Keratinocyte (primary cell): ENCODE measurements at regions not wholly inside any gene's neighbourhood (a gene's known extent, or its start where the extent isn't known, plus 50 kb on each side); places are given as distances from the start of the nearest gene placed in this dataset.

ENCODE experiments used
- DNase-seq: peaks from one replicate; pipeline ENCODE4 v3.0.0-alpha.2; 2011; ENCODE audit warnings: low read depth, missing footprints, low spot score
- FAIRE-seq: peaks from 2 replicates; lab custom pipeline; 2011; peaks lifted over from hg19 to GRCh38; lab: Jason Lieb, UNC
- H2AFZ ChIP-seq: 2 replicates; pipeline ENCODE4 v1.6.0; 2012; ENCODE audit warnings: low read length, control low read depth, inconsistent platforms; ENCODE audit not compliant: control insufficient read depth
- H3K27ac ChIP-seq: 2 replicates; pipeline ENCODE4 v1.5.1; 2011; ENCODE audit warnings: low read length; ENCODE audit not compliant: control insufficient read depth, insufficient read depth
- H3K27me3 ChIP-seq: 3 replicates; pipeline ENCODE4 v1.6.0; 2011; ENCODE audit warnings: low read length; ENCODE audit not compliant: control insufficient read depth, insufficient read depth; ENCODE audit errors: extremely low read depth
- H3K36me3 ChIP-seq, 2 experiments: 2 replicates in 1 of 2; 3 replicates in 1 of 2; pipeline ENCODE4 v1.5.1; 2011; ENCODE audit warnings: low read length in 2 of 2, mild to moderate bottlenecking in 1 of 2; ENCODE audit not compliant: control insufficient read depth in 2 of 2, insufficient read depth in 2 of 2; ENCODE audit errors: extremely low read depth in 1 of 2
- H3K4me1 ChIP-seq: 3 replicates; pipeline ENCODE4 v1.5.1; 2011; ENCODE audit warnings: low read length; ENCODE audit not compliant: control insufficient read depth, insufficient read depth; ENCODE audit errors: extremely low read depth
- H3K4me2 ChIP-seq: 3 replicates; pipeline ENCODE4 v1.6.0; 2011; ENCODE audit warnings: low read depth, low read length; ENCODE audit not compliant: control insufficient read depth, insufficient read depth; ENCODE audit errors: extremely low read depth
- H3K4me3 ChIP-seq, 3 experiments: fragments of 200-600 bp in 1 of 3; sonication (generic) in 1 of 3; 2 replicates in 2 of 3; 3 replicates in 1 of 3; pipeline ENCODE4 v1.5.1; 2011 to 2016; ENCODE audit warnings: low read length in 3 of 3, mild to moderate bottlenecking in 3 of 3, control low read depth in 2 of 3, inconsistent platforms in 1 of 3, low read depth in 1 of 3, mixed read lengths in 1 of 3, mixed run types in 1 of 3, moderate library complexity in 1 of 3; ENCODE audit not compliant: control insufficient read depth in 2 of 3, insufficient read depth in 2 of 3; ENCODE audit errors: extremely low read depth in 1 of 3
- H3K79me2 ChIP-seq: 2 replicates; pipeline ENCODE4 v1.6.0; 2012; ENCODE audit warnings: low read length; ENCODE audit not compliant: control insufficient read depth, insufficient read depth
- H3K9ac ChIP-seq: 3 replicates; pipeline ENCODE4 v1.6.0; 2011; ENCODE audit warnings: low read length; ENCODE audit not compliant: control insufficient read depth, insufficient read depth; ENCODE audit errors: extremely low read depth
- H3K9me1 ChIP-seq: 3 replicates; pipeline ENCODE4 v1.6.0; 2011; ENCODE audit warnings: low read length; ENCODE audit not compliant: control insufficient read depth, insufficient read depth; ENCODE audit errors: extremely low read depth
- H3K9me3 ChIP-seq: 2 replicates; pipeline ENCODE4 v1.5.1; 2012; ENCODE audit warnings: low read depth, low read length; ENCODE audit not compliant: control insufficient read depth
- H4K20me1 ChIP-seq: 3 replicates; pipeline ENCODE4 v1.6.0; 2011; ENCODE audit warnings: low read length; ENCODE audit not compliant: control insufficient read depth, insufficient read depth; ENCODE audit errors: extremely low read depth
- CTCF ChIP-seq, 3 experiments: IDR thresholded peaks in 1 of 3; conservative IDR thresholded peaks in 1 of 3; optimal IDR thresholded peaks in 1 of 3; 2 replicates in 2 of 3; 3 replicates in 1 of 3; pipeline versions ENCODE3 to v1.5.1; 2011; ENCODE audit warnings: low read length in 3 of 3, mild to moderate bottlenecking in 3 of 3, moderate library complexity in 2 of 3, control low read depth in 1 of 3, inconsistent platforms in 1 of 3; ENCODE audit not compliant: insufficient read depth in 2 of 3; ENCODE audit errors: extremely low read depth in 1 of 3
- EZH2 ChIP-seq: IDR thresholded peaks from one replicate; pipeline ENCODE4 v1.6.1; 2012; ENCODE audit warnings: inconsistent platforms, mild to moderate bottlenecking, low read length, moderate library complexity
- dilution Hi-C: fragments of 300-500 bp; cut with MboI; formaldehyde crosslinking; loops from one replicate; pipeline ENCODE4 v1.7.0; 2020; ENCODE audit warnings: low sequenced_read_pairs; ENCODE audit not compliant: extremely low pct_ligation_motif_present

- no peak overlapping the region for H3K27ac ChIP-seq
- no peak overlapping the region for H3K4me3 ChIP-seq
- TF ChIP-seq EZH2 (no peak), CTCF (optimal IDR thresholded peaks at IDR 0.05 in 1 of 3, IDR thresholded peaks at IDR 0.05 in 1 of 3, conservative IDR thresholded peaks at IDR 0.05 in 1 of 3; ENCODE audit: extremely low read depth in 1 of 3, insufficient read depth in 2 of 3, low read length in 3 of 3) (no peak)
- H3K27me3 ChIP-seq, result no peaks in the 10 kb centered on the region
- FAIRE-seq, result no peak
- no peak for DNase-seq
- H3K9me3 ChIP-seq, result no peaks in the 10 kb centered on the region
- H3K4me1 ChIP-seq, result no peaks in the 10 kb centered on the region
- H3K36me3 ChIP-seq, result no peaks in the 10 kb centered on the region
- H3K9me1 ChIP-seq, result no peaks in the 10 kb centered on the region
- H2AFZ ChIP-seq, result no peak overlapping the region
- no peak overlapping the region for H3K4me2 ChIP-seq
- no peaks in the 10 kb centered on the region for H3K79me2 ChIP-seq
- dilution Hi-C loops, result no loop called here
- H4K20me1 ChIP-seq, result no peaks in the 10 kb centered on the region
- no peak overlapping the region for H3K9ac ChIP-seq
These were observed 104.2 kb upstream of the CDH11 start for GRCh38 chr16:65226077-65226476.

- no peaks in the 10 kb centered on the region for H3K27me3 ChIP-seq
- no peaks in the 10 kb centered on the region for H3K79me2 ChIP-seq
- H3K9me1 ChIP-seq, result no peaks in the 10 kb centered on the region
- DNase-seq (no peak), FAIRE-seq (no peak)
- no peaks in the 10 kb centered on the region for H4K20me1 ChIP-seq
- H3K9me3 ChIP-seq, result no peaks in the 10 kb centered on the region
- TF ChIP-seq CTCF (optimal IDR thresholded peaks at IDR 0.05 in 1 of 3, IDR thresholded peaks at IDR 0.05 in 1 of 3, conservative IDR thresholded peaks at IDR 0.05 in 1 of 3; ENCODE audit: extremely low read depth in 1 of 3, insufficient read depth in 2 of 3, low read length in 3 of 3) (no peak), EZH2 (no peak)
- H3K4me2 ChIP-seq, result no peak overlapping the region
- H3K4me1 ChIP-seq, result no peaks in the 10 kb centered on the region
- H3K4me3 ChIP-seq, result no peak overlapping the region
- no peaks in the 10 kb centered on the region for H3K36me3 ChIP-seq
- H2AFZ ChIP-seq, result no peak overlapping the region
- dilution Hi-C loops, result no loop called here
- H3K9ac ChIP-seq, result no peak overlapping the region
- H3K27ac ChIP-seq, result no peak overlapping the region
These were observed 103.6 kb upstream of the CDH11 start for GRCh38 chr16:65225488-65225887.
